Hepatocyte (in vitro differentiated cells): ENCODE measurements at regions not wholly inside any gene's neighbourhood (a gene's known extent, or its start where the extent isn't known, plus 50 kb on each side); places are given as distances from the start of the nearest gene placed in this dataset.

ENCODE experiments used
- DNase-seq: peaks from one replicate; pipeline ENCODE4 v3.0.0-alpha.2; 2016; ENCODE audit warnings: low spot score
- H2AFZ ChIP-seq: fragments of 200-600 bp; sonication (generic); 2 replicates; pipeline ENCODE4 v1.6.0; 2016; ENCODE audit warnings: antibody characterized with exemption, mild to moderate bottlenecking
- H3K27ac ChIP-seq: fragments of 200-600 bp; sonication (generic); 2 replicates; pipeline ENCODE4 v1.5.1; 2016; ENCODE audit warnings: mild to moderate bottlenecking
- H3K27me3 ChIP-seq: fragments of 200-600 bp; sonication (generic); 2 replicates; pipeline ENCODE4 v1.6.1; 2016
- H3K36me3 ChIP-seq: fragments of 200-600 bp; sonication (generic); replicated peaks from 2 replicates; pipeline ENCODE4 v1.5.1; 2016; ENCODE audit warnings: low read depth; ENCODE audit not compliant: insufficient read depth
- H3K4me1 ChIP-seq: fragments of 200-600 bp; sonication (generic); 2 replicates; pipeline ENCODE4 v1.5.1; 2016; ENCODE audit warnings: mild to moderate bottlenecking, moderate library complexity; ENCODE audit not compliant: insufficient read depth
- H3K4me2 ChIP-seq: fragments of 200-600 bp; sonication (generic); 2 replicates; pipeline ENCODE4 v1.6.0; 2016
- H3K4me3 ChIP-seq: fragments of 200-600 bp; sonication (generic); 2 replicates; pipeline ENCODE4 v1.5.1; 2016; ENCODE audit warnings: mild to moderate bottlenecking
- H3K79me2 ChIP-seq: fragments of 200-600 bp; sonication (generic); 2 replicates; pipeline ENCODE4 v1.6.0; 2017; ENCODE audit warnings: mild to moderate bottlenecking
- H3K9me2 ChIP-seq: fragments of 200-600 bp; sonication (generic); replicated peaks from 2 replicates; pipeline ENCODE4 v1.6.0; 2017; ENCODE audit warnings: mild to moderate bottlenecking; ENCODE audit not compliant: insufficient read depth
- H3K9me3 ChIP-seq: fragments of 200-600 bp; sonication (generic); 2 replicates; pipeline ENCODE4 v1.5.1; 2016; ENCODE audit warnings: low read depth, mild to moderate bottlenecking
- H4K20me1 ChIP-seq: fragments of 200-600 bp; sonication (generic); 2 replicates; pipeline ENCODE4 v1.6.0; 2016; ENCODE audit warnings: mild to moderate bottlenecking; ENCODE audit not compliant: insufficient read depth, poor library complexity, severe bottlenecking
- EZH2 ChIP-seq: fragments of 200-600 bp; sonication (generic); IDR thresholded peaks from 2 replicates; pipeline ENCODE4 v1.6.1; 2016; ENCODE audit warnings: antibody characterized with exemption, mild to moderate bottlenecking, borderline replicate concordance
- EZH2phosphoT487 ChIP-seq: fragments of 200-600 bp; sonication (generic); IDR thresholded peaks from one replicate; pipeline ENCODE4 v1.6.1; 2018; ENCODE audit warnings: antibody characterized with exemption, mild to moderate bottlenecking, low read depth, moderate library complexity; ENCODE audit not compliant: unreplicated experiment, severe bottlenecking
- WGBS: methylation state at CpG from one replicate; pipeline ENCODE4 v1.1.6; 2016; ENCODE audit warnings: low lambda C conversion rate; ENCODE audit errors: missing lambda C conversion rate; 5-methylcytosine and 5-hydroxymethylcytosine counted together
- TF ChIP-seq, protein P1 (sequence below): fragments of 200-600 bp; sonication (generic); IDR thresholded peaks from 2 replicates; pipeline ENCODE4 v1.5.1; 2016; ENCODE audit warnings: antibody characterized with exemption, mild to moderate bottlenecking; ENCODE audit not compliant: poor library complexity

DNA sequence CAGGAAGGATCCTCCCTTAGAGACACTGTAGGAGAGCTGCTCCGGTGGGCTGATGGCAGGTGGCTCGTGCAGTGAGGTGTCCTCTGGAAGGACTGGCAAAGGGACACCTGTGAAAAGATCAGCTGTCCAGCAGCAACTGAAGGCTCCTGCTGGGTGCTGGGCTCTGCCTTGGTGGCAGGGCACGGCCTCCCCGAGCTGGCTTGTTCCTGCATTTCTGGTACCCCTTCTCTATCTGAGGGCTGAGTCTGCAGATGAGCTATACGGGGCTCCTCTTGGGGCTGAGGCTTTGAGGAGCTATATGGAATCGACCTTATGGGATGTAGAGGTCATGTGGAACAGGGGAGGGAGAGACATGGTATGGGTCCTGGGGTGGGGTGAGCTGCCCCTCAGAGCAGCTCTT, 875.8 kb downstream of the BRD1 start:
- no peaks in the 10 kb centered on the region for H3K9me3 ChIP-seq
- no peak overlapping the region for H3K4me2 ChIP-seq
- H3K4me1 ChIP-seq = no peaks in the 10 kb centered on the region
- H2AFZ ChIP-seq = no peak overlapping the region
- H3K9me2 ChIP-seq = no peaks in the 10 kb centered on the region
- no peaks in the 10 kb centered on the region for H4K20me1 ChIP-seq
- TF ChIP-seq EZH2 (no peak), EZH2phosphoT487 (no peak)
- TF ChIP-seq, protein P1, sequence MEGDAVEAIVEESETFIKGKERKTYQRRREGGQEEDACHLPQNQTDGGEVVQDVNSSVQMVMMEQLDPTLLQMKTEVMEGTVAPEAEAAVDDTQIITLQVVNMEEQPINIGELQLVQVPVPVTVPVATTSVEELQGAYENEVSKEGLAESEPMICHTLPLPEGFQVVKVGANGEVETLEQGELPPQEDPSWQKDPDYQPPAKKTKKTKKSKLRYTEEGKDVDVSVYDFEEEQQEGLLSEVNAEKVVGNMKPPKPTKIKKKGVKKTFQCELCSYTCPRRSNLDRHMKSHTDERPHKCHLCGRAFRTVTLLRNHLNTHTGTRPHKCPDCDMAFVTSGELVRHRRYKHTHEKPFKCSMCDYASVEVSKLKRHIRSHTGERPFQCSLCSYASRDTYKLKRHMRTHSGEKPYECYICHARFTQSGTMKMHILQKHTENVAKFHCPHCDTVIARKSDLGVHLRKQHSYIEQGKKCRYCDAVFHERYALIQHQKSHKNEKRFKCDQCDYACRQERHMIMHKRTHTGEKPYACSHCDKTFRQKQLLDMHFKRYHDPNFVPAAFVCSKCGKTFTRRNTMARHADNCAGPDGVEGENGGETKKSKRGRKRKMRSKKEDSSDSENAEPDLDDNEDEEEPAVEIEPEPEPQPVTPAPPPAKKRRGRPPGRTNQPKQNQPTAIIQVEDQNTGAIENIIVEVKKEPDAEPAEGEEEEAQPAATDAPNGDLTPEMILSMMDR = no peak
- DNase-seq = no peak
- no peaks in the 10 kb centered on the region for H3K79me2 ChIP-seq
- 98% methylated on average over 6 of the region's 6 CpGs for WGBS
- no peaks in the 10 kb centered on the region for H3K36me3 ChIP-seq
- no peaks in the 10 kb centered on the region for H3K27me3 ChIP-seq
- H3K4me3 ChIP-seq = no peak overlapping the region
- no peak overlapping the region for H3K27ac ChIP-seq

DNA sequence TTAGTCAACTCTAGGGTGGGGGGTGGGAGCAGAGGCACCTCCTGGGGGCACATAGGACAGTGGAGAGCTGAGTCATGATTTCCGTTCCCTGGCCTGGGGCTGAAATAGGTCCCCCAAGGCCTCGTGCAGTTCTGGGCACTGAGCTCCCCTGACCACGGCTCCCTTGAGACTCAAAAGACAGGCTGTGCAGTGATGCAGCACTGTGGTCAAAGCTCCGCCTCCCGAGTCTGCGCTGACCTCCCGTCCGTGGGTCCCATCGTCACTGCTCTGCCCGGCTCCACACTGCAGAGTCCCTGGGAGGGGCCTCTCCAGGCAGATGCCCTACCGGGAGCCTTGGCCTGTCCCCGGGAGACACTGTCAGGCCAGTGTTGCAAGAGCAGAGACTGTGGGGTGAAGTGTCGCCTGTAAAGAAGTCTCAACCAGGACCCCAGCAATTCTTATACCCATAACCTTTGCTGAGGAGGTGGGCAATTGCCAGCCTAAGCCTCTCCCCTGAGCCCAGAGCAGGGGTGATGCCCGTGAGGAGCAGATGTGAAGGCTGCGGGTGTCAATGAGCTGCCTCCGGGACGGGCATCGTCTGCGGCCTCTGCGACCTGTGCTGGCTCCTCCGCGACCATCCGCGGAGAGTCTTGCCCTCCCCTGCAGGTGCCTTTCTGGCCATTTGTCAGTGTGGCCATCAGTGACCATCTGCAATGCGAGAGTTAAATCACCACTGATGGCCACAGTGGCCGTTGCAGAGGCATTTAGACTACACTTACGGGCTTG, 877.3 kb downstream of the BRD1 start:
- H3K4me1 ChIP-seq = no peaks in the 10 kb centered on the region
- TF ChIP-seq EZH2phosphoT487 (no peak), EZH2 (no peak)
- TF ChIP-seq, protein P1 = no peak
- no peaks in the 10 kb centered on the region for H4K20me1 ChIP-seq
- peak; percentile 3 for DNase-seq
- no peaks in the 10 kb centered on the region for H3K27me3 ChIP-seq
- no peak overlapping the region for H3K27ac ChIP-seq
- no peaks in the 10 kb centered on the region for H3K36me3 ChIP-seq
- no peak overlapping the region for H3K4me3 ChIP-seq
- 86% methylated on average over 26 of the region's 27 CpGs for WGBS
- no peaks in the 10 kb centered on the region for H3K79me2 ChIP-seq
- no peaks in the 10 kb centered on the region for H3K9me3 ChIP-seq
- H2AFZ ChIP-seq = no peak overlapping the region
- H3K9me2 ChIP-seq = no peaks in the 10 kb centered on the region
- H3K4me2 ChIP-seq = no peak overlapping the region

- Histone ChIP-seq H4K20me1 (no peaks in the 10 kb centered on the region), H3K4me1 (no peaks in the 10 kb centered on the region), H2AFZ (no peak overlapping the region), H3K36me3 (no peaks in the 10 kb centered on the region), H3K27me3 (no peaks in the 10 kb centered on the region), H3K27ac (no peak overlapping the region), H3K79me2 (no peaks in the 10 kb centered on the region), H3K9me3 (no peaks in the 10 kb centered on the region), H3K4me2 (no peak overlapping the region), H3K9me2 (no peaks in the 10 kb centered on the region), H3K4me3 (no peak overlapping the region)
- DNase-seq = peak; percentile 1
- 85% methylated on average over 18 of the region's 18 CpGs for WGBS
- no peak for TF ChIP-seq EZH2
- TF ChIP-seq, protein P1 = no peak
- no peak for TF ChIP-seq EZH2phosphoT487
Measured at GRCh38 chr22:48949375-48950149, 878.1 kb downstream of the BRD1 start.
